GM23338 (cell line): ENCODE measurements at regions not wholly inside any gene's neighbourhood (a gene's known extent, or its start where the extent isn't known, plus 50 kb on each side); places are given as distances from the start of the nearest gene placed in this dataset.

Experiments used
- ATAC-seq: fragments of 200-7000 bp; cut with Tn5 transposase; 3 replicates; pipeline ENCODE4 v1.9.1; 2020
- DNase-seq: peaks from one replicate; pipeline ENCODE4 v3.0.0-alpha.2; 2015; ENCODE audit warnings: low spot score
- H2AFZ ChIP-seq: fragments of 200-600 bp; sonication (generic); 2 replicates; pipeline ENCODE4 v1.8.0; 2016; ENCODE audit warnings: antibody characterized with exemption, mild to moderate bottlenecking, moderate library complexity
- H3F3A ChIP-seq: fragments of 200-600 bp; sonication (generic); replicated peaks from 2 replicates; pipeline ENCODE4 v1.8.0; 2017; ENCODE audit warnings: antibody characterized with exemption, mixed run types, low read depth
- H3K27ac ChIP-seq: fragments of 200-600 bp; sonication (generic); 2 replicates; pipeline ENCODE4 v1.6.1; 2016; ENCODE audit warnings: low read depth
- H3K27me3 ChIP-seq: fragments of 200-600 bp; sonication (generic); 2 replicates; pipeline ENCODE4 v1.8.0; 2016; ENCODE audit warnings: mild to moderate bottlenecking, mixed run types, moderate library complexity; ENCODE audit not compliant: insufficient read depth
- H3K36me3 ChIP-seq: fragments of 200-600 bp; sonication (generic); 2 replicates; pipeline ENCODE4 v1.8.0; 2016; ENCODE audit warnings: mild to moderate bottlenecking; ENCODE audit not compliant: insufficient read depth
- H3K4me1 ChIP-seq: fragments of 200-600 bp; sonication (generic); 2 replicates; pipeline ENCODE4 v1.8.0; 2016; ENCODE audit warnings: mild to moderate bottlenecking, moderate library complexity; ENCODE audit not compliant: insufficient read depth
- H3K4me2 ChIP-seq: fragments of 200-600 bp; sonication (generic); 2 replicates; pipeline ENCODE4 v1.7.1; 2017; ENCODE audit warnings: mixed run types
- H3K4me3 ChIP-seq: fragments of 200-600 bp; sonication (generic); 2 replicates; pipeline ENCODE4 v1.6.1; 2016; ENCODE audit warnings: mixed run types
- H3K79me2 ChIP-seq: fragments of 200-600 bp; sonication (generic); replicated peaks from 2 replicates; pipeline ENCODE4 v1.8.0; 2017; ENCODE audit warnings: mild to moderate bottlenecking; ENCODE audit not compliant: insufficient read depth
- H3K9me2 ChIP-seq: fragments of 200-600 bp; sonication (generic); 2 replicates; pipeline ENCODE4 v1.8.0; 2017; ENCODE audit not compliant: insufficient read depth
- H4K20me1 ChIP-seq: fragments of 200-600 bp; sonication (generic); replicated peaks from 2 replicates; pipeline ENCODE4 v1.8.0; 2017; ENCODE audit warnings: mild to moderate bottlenecking; ENCODE audit not compliant: insufficient read depth
- H3K27ac Mint-ChIP-seq: 2 replicates; pipeline ENCODE4 v1.8.0; 2020; ENCODE audit warnings: inconsistent platforms, mild to moderate bottlenecking, moderate library complexity, mixed read lengths
- H3K27me3 Mint-ChIP-seq: 3 replicates; pipeline ENCODE4 v1.8.0; 2022; ENCODE audit warnings: low read depth, mild to moderate bottlenecking, moderate library complexity, mixed read lengths, inconsistent platforms; ENCODE audit not compliant: insufficient read depth, poor library complexity
- H3K36me3 Mint-ChIP-seq: 3 replicates; pipeline ENCODE4 v1.8.0; 2021; ENCODE audit warnings: low read depth, mild to moderate bottlenecking, inconsistent platforms, moderate library complexity, mixed read lengths
- H3K4me1 Mint-ChIP-seq: 3 replicates; pipeline ENCODE4 v1.8.0; 2020; ENCODE audit warnings: mild to moderate bottlenecking, inconsistent platforms, mixed read lengths
- H3K4me3 Mint-ChIP-seq: 3 replicates; pipeline ENCODE4 v1.8.0; 2021; ENCODE audit warnings: moderate library complexity, mild to moderate bottlenecking, inconsistent platforms, mixed read lengths
- H3K9me3 Mint-ChIP-seq: 3 replicates; pipeline ENCODE4 v1.8.0; 2020; ENCODE audit warnings: moderate library complexity, mild to moderate bottlenecking, inconsistent platforms, mixed read lengths
- CREB1 ChIP-seq: fragments of 250-450 bp; sonication (Bioruptor Pico); IDR thresholded peaks from 2 replicates; pipeline ENCODE4 v1.5.0; 2020; ENCODE audit warnings: low read depth, mild to moderate bottlenecking, moderate library complexity
- CTCF ChIP-seq, 2 experiments: fragments of 200-600 bp in 1 of 2; sonication (generic) in 1 of 2; conservative IDR thresholded peaks; 2 replicates each; pipeline versions ENCODE4 v1.5.1 to v1.6.1; 2016 to 2017; ENCODE audit warnings: antibody characterized with exemption in 2 of 2, low read depth in 2 of 2, mild to moderate bottlenecking in 2 of 2, moderate library complexity in 1 of 2
- ETS1 ChIP-seq: IDR thresholded peaks from 2 replicates; pipeline ENCODE4 v1.6.1; 2016; ENCODE audit warnings: antibody characterized with exemption
- EZH2 ChIP-seq: fragments of 200-600 bp; sonication (generic); IDR thresholded peaks from one replicate; pipeline ENCODE4 v1.8.0; 2017; ENCODE audit warnings: antibody characterized with exemption, mild to moderate bottlenecking, low read depth; ENCODE audit not compliant: unreplicated experiment
- EZH2phosphoT487 ChIP-seq: fragments of 200-600 bp; sonication (generic); IDR thresholded peaks from one replicate; pipeline ENCODE4 v1.8.1; 2018; ENCODE audit warnings: antibody characterized with exemption; ENCODE audit not compliant: unreplicated experiment
- JUNB ChIP-seq: IDR thresholded peaks from one replicate; pipeline ENCODE4 v1.6.1; 2016; ENCODE audit warnings: antibody characterized with exemption; ENCODE audit not compliant: unreplicated experiment
- POLR2AphosphoS5 ChIP-seq: IDR thresholded peaks from 2 replicates; pipeline ENCODE4 v1.6.1; 2016; ENCODE audit warnings: antibody characterized with exemption, low read depth
- REST ChIP-seq: IDR thresholded peaks from one replicate; pipeline ENCODE4 v1.6.1; 2018; ENCODE audit warnings: antibody characterized with exemption; ENCODE audit not compliant: unreplicated experiment
- STAT1 ChIP-seq: IDR thresholded peaks from one replicate; pipeline ENCODE4 v1.6.1; 2016; ENCODE audit warnings: antibody characterized with exemption; ENCODE audit not compliant: unreplicated experiment
- ZNF114 ChIP-seq: fragments of 250-450 bp; sonication (Bioruptor Pico); IDR thresholded peaks from 2 replicates; pipeline ENCODE4 v1.5.0; 2020; ENCODE audit warnings: mild to moderate bottlenecking, moderate library complexity
- ZNF331 ChIP-seq: fragments of 250-450 bp; sonication (Bioruptor Pico); IDR thresholded peaks from 2 replicates; pipeline ENCODE4 v1.5.0; 2020; ENCODE audit warnings: low read depth, mild to moderate bottlenecking, moderate library complexity
- ZNF462 ChIP-seq: fragments of 250-450 bp; sonication (Bioruptor Pico); IDR thresholded peaks from 2 replicates; pipeline ENCODE4 v1.5.0; 2020; ENCODE audit warnings: mild to moderate bottlenecking, moderate library complexity

- H3K27me3 Mint-ChIP-seq = peaks cover 5% of the 10 kb centered on the region
- no peak for TF ChIP-seq JUNB
- TF ChIP-seq ZNF462 (CRISPR knock-in tag) = no peak
- no peak for TF ChIP-seq POLR2AphosphoS5
- no peak for TF ChIP-seq ZNF114 (CRISPR knock-in tag)
- no peak for TF ChIP-seq STAT1
- no peak for TF ChIP-seq CTCF (conservative IDR thresholded peaks at IDR 0.05; ENCODE audit: low read depth in 2 of 2)
- no peak for TF ChIP-seq EZH2
- no peak for TF ChIP-seq REST
- no peak for TF ChIP-seq CREB1 (CRISPR knock-in tag)
- no peak for TF ChIP-seq EZH2phosphoT487
- TF ChIP-seq ZNF331 = no peak
- TF ChIP-seq ETS1 = no peak
- H4K20me1 ChIP-seq = no peaks in the 10 kb centered on the region
Measured at GRCh38 chr1:200319148-200319547, 90.7 kb downstream of the ZNF281 start.

More at GRCh38 chr1:200319148-200319547, 90.7 kb downstream of the ZNF281 start:
- no peak overlapping the region for H3K4me3 ChIP-seq
- DNase-seq (no peak), ATAC-seq (no peak)
- H3K36me3 ChIP-seq = no peaks in the 10 kb centered on the region
- Mint-ChIP-seq H3K4me1 (peaks cover 24% of the 10 kb centered on the region), H3K4me3 (no peak overlapping the region), H3K36me3 (peaks cover 3% of the 10 kb centered on the region; the same call in 2 of the 3 replicates), H3K9me3 (no peaks in the 10 kb centered on the region), H3K27ac (no peak overlapping the region)
- no peaks in the 10 kb centered on the region for H3F3A ChIP-seq
- H3K4me1 ChIP-seq = peaks cover 17% of the 10 kb centered on the region
- H2AFZ ChIP-seq = no peak overlapping the region
- H3K4me2 ChIP-seq = no peak overlapping the region
- H3K27me3 ChIP-seq = no peaks in the 10 kb centered on the region
- no peaks in the 10 kb centered on the region for H3K9me2 ChIP-seq
- H3K27ac ChIP-seq = 0 out of 2 replicates have a peak overlapping the region, but pooled peaks have one; percentile 16
- H3K79me2 ChIP-seq = no peaks in the 10 kb centered on the region
